ENCODE measurements at regions not wholly inside any gene's neighbourhood (a gene's known extent, or its start where the extent isn't known, plus 50 kb on each side); places are given as distances from the start of the nearest gene placed in this dataset.

- TF ChIP-seq POLR2A (IDR thresholded peaks at IDR 0.05; ENCODE audit: low read depth, low read length) (no peak), CTCF (conservative IDR thresholded peaks at IDR 0.05; ENCODE audit: low read depth, low read length) (no peak), RFX5 (IDR thresholded peaks at IDR 0.05; ENCODE audit: low read depth, low read length) (no peak), MAFK (IDR thresholded peaks at IDR 0.05; ENCODE audit: low read depth, low read length) (no peak), USF2 (IDR thresholded peaks at IDR 0.05; ENCODE audit: low read depth, low read length) (no peak), RAD21 (IDR thresholded peaks at IDR 0.05; ENCODE audit: low read length) (no peak), RCOR1 (IDR thresholded peaks at IDR 0.05; ENCODE audit: insufficient replicate concordance, low read length) (no peak), FOS (IDR thresholded peaks at IDR 0.05; ENCODE audit: low read depth, low read length) (no peak), BHLHE40 (IDR thresholded peaks at IDR 0.05; ENCODE audit: low read depth, low read length) (no peak), ELK1 (IDR thresholded peaks at IDR 0.05; ENCODE audit: borderline replicate concordance, low read depth, low read length) (no peak), SMC3 (IDR thresholded peaks at IDR 0.05; ENCODE audit: low read depth, low read length) (no peak), MXI1 (IDR thresholded peaks at IDR 0.05; ENCODE audit: borderline replicate concordance, low read depth, low read length) (no peak)
Observed at GRCh38 chr9:16970321-16970720, 99.9 kb upstream of the BNC2 start.

Measured in IMR-90 (cell line).